Smooth muscle cell (in vitro differentiated cells): ENCODE measurements at regions not wholly inside any gene's neighbourhood (a gene's known extent, or its start where the extent isn't known, plus 50 kb on each side); places are given as distances from the start of the nearest gene placed in this dataset.

Experiments
- DNase-seq: peaks from one replicate; lab custom pipeline; 2025; ENCODE audit not compliant: unreplicated experiment; lab: John Stamatoyannopoulos, UW
- H2AFZ ChIP-seq: fragments of 200-600 bp; sonication (generic); 2 replicates; pipeline ENCODE4 v1.6.0; 2016; ENCODE audit warnings: antibody characterized with exemption, low read depth, mild to moderate bottlenecking
- H3F3A ChIP-seq: fragments of 200-600 bp; sonication (generic); 2 replicates; pipeline ENCODE4 v1.6.0; 2017; ENCODE audit warnings: antibody characterized with exemption, low read depth
- H3K27ac ChIP-seq: fragments of 200-600 bp; sonication (generic); 2 replicates; pipeline ENCODE4 v1.5.1; 2016; ENCODE audit warnings: low read depth, mild to moderate bottlenecking
- H3K27me3 ChIP-seq: fragments of 200-600 bp; sonication (generic); 2 replicates; pipeline ENCODE4 v1.6.1; 2016; ENCODE audit warnings: low read depth, mild to moderate bottlenecking
- H3K36me3 ChIP-seq: fragments of 200-600 bp; sonication (generic); 2 replicates; pipeline ENCODE4 v1.5.1; 2016; ENCODE audit warnings: low read depth
- H3K4me1 ChIP-seq: fragments of 200-600 bp; sonication (generic); 2 replicates; pipeline ENCODE4 v1.5.1; 2016; ENCODE audit warnings: low read depth
- H3K4me2 ChIP-seq: fragments of 200-600 bp; sonication (generic); 2 replicates; pipeline ENCODE4 v1.6.0; 2016; ENCODE audit warnings: mild to moderate bottlenecking
- H3K4me3 ChIP-seq: fragments of 200-600 bp; sonication (generic); 2 replicates; pipeline ENCODE4 v1.5.1; 2016; ENCODE audit warnings: mild to moderate bottlenecking
- H3K79me2 ChIP-seq: fragments of 200-600 bp; sonication (generic); 2 replicates; pipeline ENCODE4 v1.6.0; 2016; ENCODE audit warnings: low read depth, mild to moderate bottlenecking
- H3K9ac ChIP-seq: fragments of 200-600 bp; sonication (generic); 2 replicates; pipeline ENCODE4 v1.6.0; 2016; ENCODE audit warnings: low read depth
- H3K9me3 ChIP-seq: fragments of 200-600 bp; sonication (generic); replicated peaks from 2 replicates; pipeline ENCODE4 v1.5.1; 2016; ENCODE audit warnings: low read depth
- H4K20me1 ChIP-seq: fragments of 200-600 bp; sonication (generic); 2 replicates; pipeline ENCODE4 v1.6.0; 2016; ENCODE audit warnings: low read depth
- CTCF ChIP-seq: fragments of 200-600 bp; sonication (generic); IDR thresholded peaks from 2 replicates; pipeline ENCODE4 v1.5.1; 2017; ENCODE audit warnings: borderline replicate concordance, mild to moderate bottlenecking, antibody characterized with exemption; ENCODE audit not compliant: insufficient read depth, poor library complexity, severe bottlenecking
- WGBS: methylation state at CpG from one replicate; pipeline ENCODE4 v1.1.7; 2016; ENCODE audit warnings: low lambda C conversion rate; 5-methylcytosine and 5-hydroxymethylcytosine counted together

DNA sequence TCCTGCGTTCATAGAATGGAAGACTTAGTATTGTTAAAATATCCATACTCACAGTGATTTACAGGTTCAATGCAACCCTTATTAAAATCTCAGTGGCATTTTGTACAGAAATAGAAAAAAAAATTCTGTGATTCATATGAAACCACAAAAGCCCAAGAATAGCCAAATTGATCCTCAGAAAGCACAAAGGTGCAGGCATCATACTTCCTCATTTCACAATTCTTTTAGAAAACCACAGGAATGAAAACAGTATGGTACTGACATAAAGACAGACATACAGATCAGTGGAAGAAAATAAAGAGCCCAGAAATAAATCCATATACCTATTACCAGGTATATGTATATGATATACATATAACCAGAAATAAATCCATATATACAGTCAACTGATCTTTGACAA, 86.8 kb upstream of the MEGF10 start:
- H3K9ac ChIP-seq, result no peak overlapping the region
- H4K20me1 ChIP-seq, result no peaks in the 10 kb centered on the region
- no peak for DNase-seq
- H3K4me2 ChIP-seq, result no peak overlapping the region
- no peak for TF ChIP-seq CTCF
- WGBS, result 90% methylated on average over 1 of the region's 1 CpG
- H3K9me3 ChIP-seq, result no peaks in the 10 kb centered on the region
- H3K36me3 ChIP-seq, result no peaks in the 10 kb centered on the region
- no peaks in the 10 kb centered on the region for H3K79me2 ChIP-seq
- no peak overlapping the region for H2AFZ ChIP-seq
- H3F3A ChIP-seq, result no peaks in the 10 kb centered on the region
- H3K27me3 ChIP-seq, result no peaks in the 10 kb centered on the region
- H3K4me3 ChIP-seq, result no peak overlapping the region
- no peak overlapping the region for H3K27ac ChIP-seq
- H3K4me1 ChIP-seq, result no peaks in the 10 kb centered on the region

DNA sequence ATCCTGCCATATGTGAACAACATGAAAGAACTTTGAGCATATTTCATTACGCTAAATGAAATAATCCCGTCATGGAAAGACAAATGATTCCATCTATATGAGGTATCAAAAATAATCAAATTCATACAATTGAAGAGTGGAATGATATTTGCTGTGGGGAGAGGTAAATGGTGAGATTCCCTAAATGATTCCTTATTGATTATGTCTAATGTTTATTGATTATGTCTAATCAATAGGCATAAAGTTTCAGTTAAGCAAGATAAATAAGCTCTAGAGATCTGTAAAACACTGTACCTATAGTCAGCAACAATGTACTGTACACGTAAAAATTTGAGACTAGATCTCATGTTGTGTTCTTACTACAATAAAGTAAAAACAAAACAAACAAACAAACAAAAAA, 85.4 kb upstream of the MEGF10 start:
- Histone ChIP-seq H3K4me2 (no peak overlapping the region), H3K27ac (no peak overlapping the region), H3F3A (no peaks in the 10 kb centered on the region), H3K79me2 (no peaks in the 10 kb centered on the region), H3K9me3 (no peaks in the 10 kb centered on the region), H4K20me1 (no peaks in the 10 kb centered on the region), H3K27me3 (no peaks in the 10 kb centered on the region), H3K36me3 (no peaks in the 10 kb centered on the region), H3K4me3 (no peak overlapping the region), H2AFZ (no peak overlapping the region), H3K4me1 (no peaks in the 10 kb centered on the region), H3K9ac (no peak overlapping the region)
- DNase-seq, result no peak
- no peak for TF ChIP-seq CTCF
- 93% methylated on average over 3 of the region's 3 CpGs for WGBS

- H3K9me3 ChIP-seq, result no peaks in the 10 kb centered on the region
- H3K4me1 ChIP-seq, result no peaks in the 10 kb centered on the region
- no peak for DNase-seq
- H3K79me2 ChIP-seq, result no peaks in the 10 kb centered on the region
- peak overlapping the region; percentile 37 for H3K4me2 ChIP-seq
- H3F3A ChIP-seq, result no peaks in the 10 kb centered on the region
- no peaks in the 10 kb centered on the region for H4K20me1 ChIP-seq
- H3K36me3 ChIP-seq, result no peaks in the 10 kb centered on the region
- 74% methylated on average over 4 of the region's 4 CpGs for WGBS
- H3K27me3 ChIP-seq, result no peaks in the 10 kb centered on the region
- H3K27ac ChIP-seq, result peak overlapping the region; percentile 9
- no peak overlapping the region for H3K4me3 ChIP-seq
- TF ChIP-seq CTCF, result no peak
- H3K9ac ChIP-seq, result no peak overlapping the region
- no peak overlapping the region for H2AFZ ChIP-seq
Observed at GRCh38 chr5:127206320-127207113, 84.1 kb upstream of the MEGF10 start.

DNA sequence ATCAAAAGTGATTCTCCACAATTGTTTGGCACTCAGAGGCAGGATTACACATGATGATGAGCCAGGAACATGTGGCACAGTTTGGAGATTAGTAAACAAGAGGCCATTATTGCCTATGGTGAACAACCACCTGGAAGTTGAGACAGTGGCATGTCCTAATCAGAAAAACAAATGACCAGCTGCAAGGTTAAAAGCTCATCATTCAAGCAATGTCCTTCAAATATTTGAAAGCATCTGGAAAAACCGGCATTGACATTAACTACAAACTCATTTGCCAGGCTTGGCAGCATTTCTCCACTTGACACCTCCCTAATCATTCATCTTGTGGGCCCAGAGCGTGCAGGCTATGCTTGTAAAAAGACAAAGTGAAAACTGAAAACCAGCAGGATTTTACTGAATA, 80.6 kb upstream of the MEGF10 start:
- Histone ChIP-seq H3K9ac (no peak overlapping the region), H3K27ac (no peak overlapping the region), H3K4me1 (no peaks in the 10 kb centered on the region), H3K4me3 (no peak overlapping the region), H4K20me1 (no peaks in the 10 kb centered on the region), H2AFZ (no peak overlapping the region), H3K79me2 (no peaks in the 10 kb centered on the region), H3K27me3 (no peaks in the 10 kb centered on the region), H3K4me2 (no peak overlapping the region), H3K9me3 (no peaks in the 10 kb centered on the region), H3F3A (no peaks in the 10 kb centered on the region), H3K36me3 (no peaks in the 10 kb centered on the region)
- TF ChIP-seq CTCF, result no peak
- 34% methylated on average over 2 of the region's 2 CpGs for WGBS
- DNase-seq, result no peak
